Left ventricle myocardium inferior (tissue), 1 donor: ENCODE measurements at regions not wholly inside any gene's neighbourhood (a gene's known extent, or its start where the extent isn't known, plus 50 kb on each side); places are given as distances from the start of the nearest gene placed in this dataset.

Experiments used
- DNase-seq: peaks from one replicate; pipeline ENCODE4 v3.0.0-alpha.2; 2020
- H3K27ac ChIP-seq: fragments of 200-600 bp; replicated peaks from 2 replicates; pipeline ENCODE4 v1.8.0; 2021
- H3K27me3 ChIP-seq: fragments of 200-600 bp; 2 replicates; pipeline ENCODE4 v1.8.0; 2021; ENCODE audit warnings: low read depth
- H3K36me3 ChIP-seq: fragments of 200-600 bp; 2 replicates; pipeline ENCODE4 v1.8.0; 2021
- H3K4me1 ChIP-seq: fragments of 200-600 bp; 2 replicates; pipeline ENCODE4 v1.8.0; 2021
- H3K4me3 ChIP-seq: fragments of 200-600 bp; 2 replicates; pipeline ENCODE4 v1.8.0; 2021; ENCODE audit warnings: mild to moderate bottlenecking, moderate library complexity
- H3K9me3 ChIP-seq: fragments of 200-600 bp; replicated peaks from 2 replicates; pipeline ENCODE4 v1.8.0; 2021
- intact Hi-C: fragments of 100-400 bp; cut with micrococcal nuclease; formaldehyde crosslinking; loops from one replicate; pipeline ENCODE4 v1.11.0; 2022
- TF ChIP-seq, protein P1 (sequence below): fragments of 200-600 bp; IDR thresholded peaks from 2 replicates; pipeline ENCODE4 v1.8.0; 2021; ENCODE audit warnings: antibody characterized with exemption, mild to moderate bottlenecking, borderline replicate concordance
- donor health status: DM: no; HTN: yes; CAD: no; lungs with severe emphysema.

DNA sequence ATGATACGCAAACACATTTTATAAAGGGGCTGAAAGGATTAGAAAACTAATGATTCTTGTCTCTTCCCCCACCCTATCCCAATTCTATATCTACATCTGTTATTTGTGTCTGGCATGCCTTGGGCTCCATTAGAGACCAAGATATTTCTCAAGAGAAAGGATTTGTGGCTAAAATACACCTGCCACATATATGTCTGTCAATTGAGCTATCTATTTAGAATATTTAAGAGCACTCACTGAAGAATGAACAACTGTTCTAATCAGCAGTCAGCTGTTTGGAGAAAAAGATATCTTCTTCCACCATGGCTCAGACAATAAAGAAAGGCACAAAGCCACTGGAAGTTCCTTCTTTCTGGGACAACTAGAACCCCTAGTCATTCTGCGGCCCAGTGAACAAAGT lies 61.7 kb upstream of the LRRN1 start:
- Histone ChIP-seq H3K27me3 (peaks cover 3% of the 10 kb centered on the region), H3K36me3 (no peaks in the 10 kb centered on the region), H3K9me3 (no peaks in the 10 kb centered on the region), H3K4me1 (no peaks in the 10 kb centered on the region), H3K4me3 (no peak overlapping the region), H3K27ac (no peak overlapping the region)
- no peak for DNase-seq
- TF ChIP-seq, protein P1, sequence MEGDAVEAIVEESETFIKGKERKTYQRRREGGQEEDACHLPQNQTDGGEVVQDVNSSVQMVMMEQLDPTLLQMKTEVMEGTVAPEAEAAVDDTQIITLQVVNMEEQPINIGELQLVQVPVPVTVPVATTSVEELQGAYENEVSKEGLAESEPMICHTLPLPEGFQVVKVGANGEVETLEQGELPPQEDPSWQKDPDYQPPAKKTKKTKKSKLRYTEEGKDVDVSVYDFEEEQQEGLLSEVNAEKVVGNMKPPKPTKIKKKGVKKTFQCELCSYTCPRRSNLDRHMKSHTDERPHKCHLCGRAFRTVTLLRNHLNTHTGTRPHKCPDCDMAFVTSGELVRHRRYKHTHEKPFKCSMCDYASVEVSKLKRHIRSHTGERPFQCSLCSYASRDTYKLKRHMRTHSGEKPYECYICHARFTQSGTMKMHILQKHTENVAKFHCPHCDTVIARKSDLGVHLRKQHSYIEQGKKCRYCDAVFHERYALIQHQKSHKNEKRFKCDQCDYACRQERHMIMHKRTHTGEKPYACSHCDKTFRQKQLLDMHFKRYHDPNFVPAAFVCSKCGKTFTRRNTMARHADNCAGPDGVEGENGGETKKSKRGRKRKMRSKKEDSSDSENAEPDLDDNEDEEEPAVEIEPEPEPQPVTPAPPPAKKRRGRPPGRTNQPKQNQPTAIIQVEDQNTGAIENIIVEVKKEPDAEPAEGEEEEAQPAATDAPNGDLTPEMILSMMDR = no peak
- intact Hi-C loops = no loop called here

DNA sequence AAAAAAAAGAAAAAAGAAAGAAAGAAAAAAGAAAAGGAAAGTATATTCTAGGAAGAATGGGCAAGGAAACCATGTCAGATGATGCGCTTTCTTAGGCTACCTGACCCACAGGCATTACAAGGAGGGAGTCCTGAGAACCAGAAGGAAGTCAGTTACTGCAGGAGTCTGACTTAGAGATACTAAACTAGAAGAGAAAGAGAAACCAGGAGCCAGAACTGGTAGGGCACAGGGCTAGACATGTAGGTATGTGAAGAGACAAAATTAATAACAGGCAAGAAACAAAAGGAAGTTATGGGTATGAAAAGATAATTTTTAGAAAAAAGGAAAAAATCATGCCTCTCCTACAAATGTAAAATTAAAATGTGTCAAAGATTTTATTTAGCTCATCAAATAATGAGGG lies 63.3 kb upstream of the LRRN1 start:
- no peak for DNase-seq
- TF ChIP-seq, protein P1 = no peak
- Histone ChIP-seq H3K4me1 (no peaks in the 10 kb centered on the region), H3K27me3 (peaks cover 3% of the 10 kb centered on the region), H3K9me3 (no peaks in the 10 kb centered on the region), H3K27ac (no peak overlapping the region), H3K4me3 (no peak overlapping the region), H3K36me3 (no peaks in the 10 kb centered on the region)
- intact Hi-C loops = no loop called here

DNA sequence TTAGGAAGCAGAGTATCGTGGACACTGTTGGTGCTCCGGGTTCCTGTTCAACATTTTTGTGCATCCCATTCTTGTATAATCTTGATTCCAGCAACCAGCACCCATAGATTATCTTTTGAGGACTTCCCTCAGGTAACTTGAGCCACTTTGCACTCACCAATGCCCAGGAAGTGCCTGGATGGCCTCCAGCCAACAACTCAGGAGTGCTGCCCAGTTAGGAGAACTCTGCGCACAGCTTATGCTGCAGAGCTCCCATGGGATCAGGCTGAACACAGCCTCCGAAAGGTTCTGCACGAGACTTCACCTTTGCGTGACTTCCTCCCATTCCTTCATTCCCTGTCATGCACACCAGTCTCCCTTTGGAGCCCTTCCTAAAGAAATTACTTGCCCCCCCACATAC lies 64.3 kb upstream of the LRRN1 start:
- Histone ChIP-seq H3K4me1 (no peaks in the 10 kb centered on the region), H3K4me3 (no peak overlapping the region), H3K9me3 (no peaks in the 10 kb centered on the region), H3K27me3 (peaks cover 3% of the 10 kb centered on the region), H3K36me3 (no peaks in the 10 kb centered on the region), H3K27ac (no peak overlapping the region)
- intact Hi-C loops = no loop called here
- TF ChIP-seq, protein P1 = no peak
- DNase-seq = no peak

DNA sequence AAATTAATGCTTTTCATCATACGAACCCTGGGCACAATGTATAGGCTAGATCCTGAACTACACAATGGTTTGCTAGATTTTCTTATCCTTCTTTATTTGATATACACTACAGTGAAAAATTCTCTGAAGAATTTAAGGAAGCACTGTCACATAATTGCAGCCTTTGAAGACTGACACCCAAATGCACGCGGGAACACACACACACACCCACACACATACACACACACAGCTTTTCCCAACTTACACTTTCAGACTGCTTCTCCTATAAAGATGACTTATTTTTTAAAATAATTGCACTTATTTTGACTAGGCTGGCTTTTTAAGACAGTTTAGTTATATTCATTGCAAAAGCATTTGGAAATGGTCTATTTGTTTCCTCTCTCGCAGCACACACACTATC lies 70.0 kb upstream of the LRRN1 start:
- Histone ChIP-seq H3K4me3 (no peak overlapping the region), H3K36me3 (no peaks in the 10 kb centered on the region), H3K9me3 (no peaks in the 10 kb centered on the region), H3K27me3 (no peaks in the 10 kb centered on the region), H3K27ac (no peak overlapping the region), H3K4me1 (no peaks in the 10 kb centered on the region)
- intact Hi-C loops = no loop called here
- no peak for DNase-seq
- TF ChIP-seq, protein P1 = no peak

DNA sequence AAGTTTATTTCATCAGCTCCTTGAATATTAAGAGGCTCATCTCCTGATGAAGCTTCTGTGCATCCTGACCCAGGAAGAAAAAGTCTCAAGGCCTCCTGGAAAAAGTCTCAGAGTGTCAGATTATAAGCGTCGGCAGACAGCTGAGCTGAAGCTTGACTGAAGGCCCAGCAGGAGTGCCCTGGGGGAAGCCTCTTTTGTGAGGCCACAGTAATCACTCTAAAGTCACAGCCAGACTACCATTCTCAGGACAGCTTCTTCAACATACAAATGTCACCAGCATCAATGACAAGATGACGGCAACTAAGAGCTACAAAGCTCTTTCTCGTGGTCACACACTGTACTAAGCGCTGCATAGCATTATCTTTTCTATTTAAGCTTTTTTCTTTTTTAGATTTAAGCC lies 72.7 kb upstream of the LRRN1 start:
- intact Hi-C loops = no loop called here
- Histone ChIP-seq H3K27me3 (no peaks in the 10 kb centered on the region), H3K4me3 (no peak overlapping the region), H3K4me1 (no peaks in the 10 kb centered on the region), H3K36me3 (no peaks in the 10 kb centered on the region), H3K9me3 (no peaks in the 10 kb centered on the region), H3K27ac (no peak overlapping the region)
- TF ChIP-seq, protein P1 = no peak
- DNase-seq = no peak

DNA sequence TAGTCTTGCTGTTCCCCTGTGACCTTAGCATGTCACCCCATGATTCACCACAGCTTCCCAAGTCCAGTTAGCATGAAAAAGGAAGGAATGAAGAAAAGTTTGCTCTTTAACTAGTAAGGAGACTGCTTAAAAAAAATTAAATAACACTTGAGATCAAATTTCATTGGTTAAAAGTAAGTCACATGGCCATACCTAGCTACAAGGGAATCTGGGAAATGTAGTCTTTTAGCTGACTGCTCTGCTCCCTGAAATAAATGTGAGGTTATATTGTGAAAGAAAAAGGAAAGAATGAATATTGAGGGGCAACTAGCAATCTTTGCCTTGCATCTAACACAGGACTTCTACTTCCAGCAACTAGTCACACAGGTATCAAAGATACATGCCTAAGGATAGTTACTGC lies 84.7 kb upstream of the LRRN1 start:
- no peaks in the 10 kb centered on the region for H3K4me1 ChIP-seq
- TF ChIP-seq, protein P1 = no peak

More for the DNA sequence above, 84.7 kb upstream of the LRRN1 start:
- Histone ChIP-seq H3K9me3 (no peaks in the 10 kb centered on the region), H3K27ac (no peak overlapping the region), H3K27me3 (no peaks in the 10 kb centered on the region), H3K4me3 (no peak overlapping the region), H3K36me3 (no peaks in the 10 kb centered on the region)
- no peak for DNase-seq
- intact Hi-C loops = no loop called here
